Endothelial cell of umbilical vein (primary cell): ENCODE measurements at regions not wholly inside any gene's neighbourhood (a gene's known extent, or its start where the extent isn't known, plus 50 kb on each side); places are given as distances from the start of the nearest gene placed in this dataset.

Experiments
- EZH2 ChIP-seq: IDR thresholded peaks from 2 replicates; pipeline ENCODE4 v1.6.1; 2012; ENCODE audit warnings: borderline replicate concordance, low read depth, mild to moderate bottlenecking, moderate library complexity, low read length, inconsistent platforms; ENCODE audit not compliant: severe bottlenecking
- JUN ChIP-seq: IDR thresholded peaks from 2 replicates; pipeline ENCODE4 v1.6.1; 2011; ENCODE audit warnings: borderline replicate concordance, low read depth; ENCODE audit not compliant: insufficient read length, insufficient read depth
- POLR2A ChIP-seq: IDR thresholded peaks from 2 replicates; pipeline ENCODE4 v1.6.1; 2012; ENCODE audit warnings: low read depth, mild to moderate bottlenecking, control low read depth, low read length
- TF ChIP-seq, protein P1 (sequence below), 2 donors: IDR thresholded peaks; 1 replicate in 1 of 2; 2 replicates in 1 of 2; pipeline ENCODE4 v1.5.1; 2011; ENCODE audit warnings: low read length in 2 of 2, mild to moderate bottlenecking in 2 of 2, moderate library complexity in 2 of 2, control low read depth in 1 of 2, inconsistent platforms in 1 of 2, low read depth in 1 of 2; ENCODE audit not compliant: insufficient read depth in 1 of 2; ENCODE audit errors: extremely low read depth in 1 of 2

DNA sequence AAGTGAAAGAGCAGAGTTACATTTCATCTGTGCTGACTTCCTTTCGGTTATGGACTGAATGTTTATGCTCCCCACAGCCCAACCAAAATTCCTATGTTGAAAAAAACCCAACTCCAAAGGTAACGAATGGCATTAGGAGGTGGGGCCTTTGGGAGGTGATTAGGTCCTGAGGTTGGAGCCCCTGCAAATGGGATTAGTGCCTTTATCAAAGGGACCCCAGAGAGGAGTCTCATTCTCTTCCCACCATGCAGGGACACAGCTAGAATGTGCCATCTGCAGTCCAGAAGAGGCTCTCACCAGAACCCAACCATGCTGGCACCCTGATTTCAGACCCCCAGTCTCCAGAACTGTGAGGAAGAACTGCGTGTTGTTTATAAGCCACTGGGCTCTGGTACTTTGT is 199.3 kb downstream of the TOMM20 start:
- TF ChIP-seq, protein P1, sequence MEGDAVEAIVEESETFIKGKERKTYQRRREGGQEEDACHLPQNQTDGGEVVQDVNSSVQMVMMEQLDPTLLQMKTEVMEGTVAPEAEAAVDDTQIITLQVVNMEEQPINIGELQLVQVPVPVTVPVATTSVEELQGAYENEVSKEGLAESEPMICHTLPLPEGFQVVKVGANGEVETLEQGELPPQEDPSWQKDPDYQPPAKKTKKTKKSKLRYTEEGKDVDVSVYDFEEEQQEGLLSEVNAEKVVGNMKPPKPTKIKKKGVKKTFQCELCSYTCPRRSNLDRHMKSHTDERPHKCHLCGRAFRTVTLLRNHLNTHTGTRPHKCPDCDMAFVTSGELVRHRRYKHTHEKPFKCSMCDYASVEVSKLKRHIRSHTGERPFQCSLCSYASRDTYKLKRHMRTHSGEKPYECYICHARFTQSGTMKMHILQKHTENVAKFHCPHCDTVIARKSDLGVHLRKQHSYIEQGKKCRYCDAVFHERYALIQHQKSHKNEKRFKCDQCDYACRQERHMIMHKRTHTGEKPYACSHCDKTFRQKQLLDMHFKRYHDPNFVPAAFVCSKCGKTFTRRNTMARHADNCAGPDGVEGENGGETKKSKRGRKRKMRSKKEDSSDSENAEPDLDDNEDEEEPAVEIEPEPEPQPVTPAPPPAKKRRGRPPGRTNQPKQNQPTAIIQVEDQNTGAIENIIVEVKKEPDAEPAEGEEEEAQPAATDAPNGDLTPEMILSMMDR (IDR thresholded peaks at IDR 0.05; ENCODE audit: extremely low read depth in 1 of 2, insufficient read depth in 1 of 2, low read depth in 1 of 2, low read length in 2 of 2): no peak
- TF ChIP-seq EZH2 (no peak), POLR2A (no peak), JUN (no peak)
